ENCODE measurements at regions not wholly inside any gene's neighbourhood (a gene's known extent, or its start where the extent isn't known, plus 50 kb on each side); places are given as distances from the start of the nearest gene placed in this dataset.

- Mint-ChIP-seq H3K9me3 (ENCODE audit: unreplicated experiment) (no peaks in the 10 kb centered on the region), H3K27me3 (ENCODE audit: unreplicated experiment) (peaks cover 2% of the 10 kb centered on the region), H3K4me3 (ENCODE audit: unreplicated experiment) (no peak overlapping the region), H3K4me1 (ENCODE audit: unreplicated experiment) (peaks cover 23% of the 10 kb centered on the region), H3K36me3 (ENCODE audit: low read depth, unreplicated experiment) (no peaks in the 10 kb centered on the region), H3K27ac (ENCODE audit: unreplicated experiment) (no peak overlapping the region)
- peak; percentile 73 for DNase-seq (ENCODE audit: low spot score)
- TF ChIP-seq CTCF (IDR thresholded peaks at IDR 0.05; ENCODE audit: unreplicated experiment) = peak; percentile 68
Observed at GRCh38 chr16:86874141-86874540, 295.8 kb downstream of the FOXL1 start.

DNA sequence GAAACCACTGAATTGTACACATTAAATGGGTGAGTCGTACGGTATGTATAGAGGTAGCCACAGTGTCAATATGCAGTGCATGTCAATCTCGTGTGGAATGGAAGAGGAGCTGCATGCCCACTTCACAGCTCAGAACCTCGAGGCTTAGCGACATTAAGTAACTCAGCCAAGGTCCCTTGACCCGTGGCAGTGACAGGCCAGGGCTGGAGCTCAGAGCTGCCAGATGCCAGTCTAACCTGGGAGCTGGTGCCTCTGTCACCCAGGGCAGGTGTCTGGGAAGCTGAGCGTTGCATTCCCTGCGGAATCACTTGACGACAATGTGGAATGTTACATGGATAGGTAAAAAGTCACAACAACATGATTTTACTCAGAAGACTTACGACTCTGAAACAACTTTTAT lies 298.1 kb downstream of the FOXL1 start:
- TF ChIP-seq CTCF (IDR thresholded peaks at IDR 0.05; ENCODE audit: unreplicated experiment) = no peak
- H3K27me3 Mint-ChIP-seq (ENCODE audit: unreplicated experiment) = peaks cover 9% of the 10 kb centered on the region
- H3K9me3 Mint-ChIP-seq (ENCODE audit: unreplicated experiment) = no peaks in the 10 kb centered on the region
- peaks cover 18% of the 10 kb centered on the region for H3K4me1 Mint-ChIP-seq (ENCODE audit: unreplicated experiment)
- no peak overlapping the region for H3K4me3 Mint-ChIP-seq (ENCODE audit: unreplicated experiment)
- no peaks in the 10 kb centered on the region for H3K36me3 Mint-ChIP-seq (ENCODE audit: low read depth, unreplicated experiment)
- no peak for DNase-seq (ENCODE audit: low spot score)
- no peak overlapping the region for H3K27ac Mint-ChIP-seq (ENCODE audit: unreplicated experiment)

GRCh38 chr16:86877108-86877507 lies 298.8 kb downstream of the FOXL1 start:
- no peak for DNase-seq (ENCODE audit: low spot score)
- H3K9me3 Mint-ChIP-seq (ENCODE audit: unreplicated experiment) = no peaks in the 10 kb centered on the region
- TF ChIP-seq CTCF (IDR thresholded peaks at IDR 0.05; ENCODE audit: unreplicated experiment) = no peak
- H3K27me3 Mint-ChIP-seq (ENCODE audit: unreplicated experiment) = peaks cover 9% of the 10 kb centered on the region
- no peaks in the 10 kb centered on the region for H3K36me3 Mint-ChIP-seq (ENCODE audit: low read depth, unreplicated experiment)
- no peak overlapping the region for H3K27ac Mint-ChIP-seq (ENCODE audit: unreplicated experiment)
- peaks cover 16% of the 10 kb centered on the region for H3K4me1 Mint-ChIP-seq (ENCODE audit: unreplicated experiment)
- H3K4me3 Mint-ChIP-seq (ENCODE audit: unreplicated experiment) = no peak overlapping the region

- H3K4me3 Mint-ChIP-seq (ENCODE audit: unreplicated experiment) = no peak overlapping the region
- peaks cover 16% of the 10 kb centered on the region for H3K4me1 Mint-ChIP-seq (ENCODE audit: unreplicated experiment)
- H3K36me3 Mint-ChIP-seq (ENCODE audit: low read depth, unreplicated experiment) = no peaks in the 10 kb centered on the region
- peaks cover 9% of the 10 kb centered on the region for H3K27me3 Mint-ChIP-seq (ENCODE audit: unreplicated experiment)
- TF ChIP-seq CTCF (IDR thresholded peaks at IDR 0.05; ENCODE audit: unreplicated experiment) = no peak
- no peaks in the 10 kb centered on the region for H3K9me3 Mint-ChIP-seq (ENCODE audit: unreplicated experiment)
- no peak for DNase-seq (ENCODE audit: low spot score)
- H3K27ac Mint-ChIP-seq (ENCODE audit: unreplicated experiment) = peak overlapping the region; percentile 37
Observed at GRCh38 chr16:86877835-86878234, 299.5 kb downstream of the FOXL1 start.

GRCh38 chr16:86878236-86879080 lies 300.1 kb downstream of the FOXL1 start:
- H3K4me3 Mint-ChIP-seq (ENCODE audit: unreplicated experiment) = no peak overlapping the region
- DNase-seq (ENCODE audit: low spot score) = no peak
- peak overlapping the region; percentile 37 for H3K27ac Mint-ChIP-seq (ENCODE audit: unreplicated experiment)
- TF ChIP-seq CTCF (IDR thresholded peaks at IDR 0.05; ENCODE audit: unreplicated experiment) = no peak
- H3K36me3 Mint-ChIP-seq (ENCODE audit: low read depth, unreplicated experiment) = no peaks in the 10 kb centered on the region
- H3K4me1 Mint-ChIP-seq (ENCODE audit: unreplicated experiment) = peaks cover 16% of the 10 kb centered on the region
- no peaks in the 10 kb centered on the region for H3K9me3 Mint-ChIP-seq (ENCODE audit: unreplicated experiment)
- H3K27me3 Mint-ChIP-seq (ENCODE audit: unreplicated experiment) = peaks cover 9% of the 10 kb centered on the region

All from endothelial cell (in vitro differentiated cells).